Sigmoid colon (tissue), 3 donors: ENCODE measurements at regions not wholly inside any gene's neighbourhood (a gene's known extent, or its start where the extent isn't known, plus 50 kb on each side); places are given as distances from the start of the nearest gene placed in this dataset.

ENCODE experiments used
- CTCF ChIP-seq, 4 experiments: fragments of 450-650 bp in 3 of 4; fragments of 200-600 bp in 1 of 4; IDR thresholded peaks; one replicate each; pipeline ENCODE4 v1.5.1; 2016 to 2019; ENCODE audit warnings: antibody characterized with exemption in 4 of 4, mild to moderate bottlenecking in 3 of 4, moderate library complexity in 2 of 4
- POLR2A ChIP-seq, 2 donors: fragments of 450-650 bp; IDR thresholded peaks; one replicate each; pipeline ENCODE4 v1.6.1; 2016; ENCODE audit warnings: antibody characterized with exemption in 2 of 2, mild to moderate bottlenecking in 2 of 2, moderate library complexity in 2 of 2

GRCh38 chr3:190972196-190972595 is 109.7 kb upstream of the GMNC start:
- TF ChIP-seq CTCF (IDR thresholded peaks at IDR 0.05) = no peak
- TF ChIP-seq POLR2A (IDR thresholded peaks at IDR 0.05) = no peak
